ENCODE measurements at regions not wholly inside any gene's neighbourhood (a gene's known extent, or its start where the extent isn't known, plus 50 kb on each side); places are given as distances from the start of the nearest gene placed in this dataset.

GRCh38 chr5:153402550-153402949 lies 87.9 kb upstream of the GRIA1 start:
- CTCF ChIA-PET (ENCODE audit: low intra/inter-chr PET ratio, low total read pairs), result no interaction called here
- no TSS peak for BruUV-seq (replicated peaks)
- FAIRE-seq (no peak), ATAC-seq (no peak), DNase-seq (ENCODE audit: low spot score) (no peak)
- POLR2A ChIA-PET, result no interaction called here
- no peak for TF ChIP-seq ATM (IDR thresholded peaks at IDR 0.05; ENCODE audit: borderline replicate concordance)
- TF ChIP-seq, protein P1, sequence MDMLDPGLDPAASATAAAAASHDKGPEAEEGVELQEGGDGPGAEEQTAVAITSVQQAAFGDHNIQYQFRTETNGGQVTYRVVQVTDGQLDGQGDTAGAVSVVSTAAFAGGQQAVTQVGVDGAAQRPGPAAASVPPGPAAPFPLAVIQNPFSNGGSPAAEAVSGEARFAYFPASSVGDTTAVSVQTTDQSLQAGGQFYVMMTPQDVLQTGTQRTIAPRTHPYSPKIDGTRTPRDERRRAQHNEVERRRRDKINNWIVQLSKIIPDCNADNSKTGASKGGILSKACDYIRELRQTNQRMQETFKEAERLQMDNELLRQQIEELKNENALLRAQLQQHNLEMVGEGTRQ (IDR thresholded peaks at IDR 0.05; ENCODE audit: low read depth, low read length), result no peak
- TF ChIP-seq, protein P1 (CRISPR knock-in tag; IDR thresholded peaks at IDR 0.05; ENCODE audit: borderline replicate concordance), result no peak
- TF ChIP-seq MTA1 (CRISPR knock-in tag; IDR thresholded peaks at IDR 0.05; ENCODE audit: borderline replicate concordance), result no peak
- no peak for TF ChIP-seq CREB3 (CRISPR knock-in tag; IDR thresholded peaks at IDR 0.05)
- no peak for TF ChIP-seq ZNF839 (CRISPR knock-in tag; IDR thresholded peaks at IDR 0.05; ENCODE audit: borderline replicate concordance)
- TF ChIP-seq AGO1 (IDR thresholded peaks at IDR 0.05; ENCODE audit: low read depth, low read length, poor library complexity, severe bottlenecking), result no peak
- TF ChIP-seq TCF7 (IDR thresholded peaks at IDR 0.05; ENCODE audit: low read depth), result no peak
- TF ChIP-seq ZNF512B (CRISPR knock-in tag; IDR thresholded peaks at IDR 0.05; ENCODE audit: borderline replicate concordance), result no peak
- TF ChIP-seq ZKSCAN5 (CRISPR knock-in tag; IDR thresholded peaks at IDR 0.05), result no peak
- no peak for TF ChIP-seq MZF1 (CRISPR knock-in tag; IDR thresholded peaks at IDR 0.05; ENCODE audit: borderline replicate concordance)
- no peak for TF ChIP-seq ZKSCAN8 (CRISPR knock-in tag; IDR thresholded peaks at IDR 0.05; ENCODE audit: borderline replicate concordance)
- TF ChIP-seq KMT2B (CRISPR knock-in tag; IDR thresholded peaks at IDR 0.05), result no peak
- Histone ChIP-seq H3K9ac (ENCODE audit: insufficient read depth, low read depth, low read length) (no peak overlapping the region), H3K27ac (ENCODE audit: extremely low read length, insufficient read depth, low read length) (no peak overlapping the region), H2AFZ (ENCODE audit: low read length) (no peak overlapping the region), H3K9me3 (ENCODE audit: low read length) (no peaks in the 10 kb centered on the region), H3K27me3 (ENCODE audit: control insufficient read depth in 1 of 2, insufficient read depth in 2 of 2, low read length in 2 of 2) (no peaks in the 10 kb centered on the region), H3K36me3 (replicated peaks in 1 of 2; ENCODE audit: control insufficient read depth in 1 of 2, insufficient read depth in 2 of 2, low read length in 2 of 2) (no peaks in the 10 kb centered on the region), H3K79me2 (ENCODE audit: insufficient read depth, low read length) (no peaks in the 10 kb centered on the region), H3K4me1 (ENCODE audit: insufficient read depth, low read length) (no peaks in the 10 kb centered on the region), H3K4me2 (ENCODE audit: low read depth, low read length) (no peak overlapping the region), H3K4me3 (replicated peaks in 1 of 3; ENCODE audit: insufficient read depth in 1 of 3, low read depth in 2 of 3, low read length in 3 of 3) (no peak overlapping the region), H4K20me1 (ENCODE audit: insufficient read depth, low read length) (no peaks in the 10 kb centered on the region)
- intact Hi-C loops (cut with micrococcal nuclease; ENCODE audit: unreplicated experiment), result no loop called here
- in situ Hi-C loops (cut with HindIII; ENCODE audit: extremely low pct_ligation_motif_present, low pct_unique_long_range_greater_than_20kb), result no loop called here
